GM03348 (cell line): ENCODE measurements at regions not wholly inside any gene's neighbourhood (a gene's known extent, or its start where the extent isn't known, plus 50 kb on each side); places are given as distances from the start of the nearest gene placed in this dataset.
"Not testable (repeated sequence)": the region's sequence is repeated elsewhere in the genome, so short reads cannot be mapped to it uniquely, and the experiment has no call there.

Experiments
- DNase-seq: peaks from one replicate; pipeline ENCODE4 v3.0.0; 2012; ENCODE audit warnings: low spot score

- no peak for DNase-seq
Observed at GRCh38 chr17:64772845-64773299, 110.8 kb upstream of the SMURF2 start.

DNA sequence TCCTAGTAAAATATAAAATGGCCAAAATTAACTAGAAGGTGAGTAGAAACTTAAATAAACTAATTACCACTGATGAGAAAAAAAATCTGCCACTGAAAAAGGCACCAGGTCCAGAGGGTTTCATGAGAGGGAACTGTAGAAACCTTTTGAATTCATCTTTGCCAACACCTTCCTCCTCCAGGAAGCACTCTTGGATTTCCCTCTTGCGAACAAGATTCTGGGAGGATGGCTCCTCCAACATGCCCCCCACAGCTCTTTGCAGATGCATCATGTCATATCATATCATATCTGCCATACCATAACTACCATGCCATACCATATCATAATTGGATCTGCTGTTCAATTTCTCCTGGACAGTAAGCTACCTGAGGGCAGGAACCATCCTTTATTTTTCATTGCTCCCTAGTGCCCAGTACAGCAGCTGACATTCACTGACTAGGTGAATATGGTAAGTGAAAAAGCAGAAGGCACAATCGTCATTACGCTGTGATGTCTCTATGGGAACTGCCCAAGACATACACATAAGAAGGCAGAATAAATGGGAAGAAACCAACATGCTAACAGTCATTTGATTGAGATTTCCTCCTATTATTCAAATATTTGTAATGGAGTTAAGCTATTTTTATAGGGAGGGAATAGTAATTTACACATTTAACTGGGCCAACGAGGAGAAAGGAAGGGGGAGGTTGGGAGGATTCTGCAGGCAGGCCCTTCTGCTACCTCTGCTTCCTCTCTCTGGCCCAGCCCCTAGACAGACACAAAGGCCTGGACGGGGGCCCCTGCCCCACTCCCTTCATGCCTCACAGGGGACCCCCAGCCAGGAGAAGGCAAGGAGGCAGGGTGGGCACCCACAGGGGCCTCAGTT lies 110.1 kb upstream of the SMURF2 start:
- no peak for DNase-seq

DNA sequence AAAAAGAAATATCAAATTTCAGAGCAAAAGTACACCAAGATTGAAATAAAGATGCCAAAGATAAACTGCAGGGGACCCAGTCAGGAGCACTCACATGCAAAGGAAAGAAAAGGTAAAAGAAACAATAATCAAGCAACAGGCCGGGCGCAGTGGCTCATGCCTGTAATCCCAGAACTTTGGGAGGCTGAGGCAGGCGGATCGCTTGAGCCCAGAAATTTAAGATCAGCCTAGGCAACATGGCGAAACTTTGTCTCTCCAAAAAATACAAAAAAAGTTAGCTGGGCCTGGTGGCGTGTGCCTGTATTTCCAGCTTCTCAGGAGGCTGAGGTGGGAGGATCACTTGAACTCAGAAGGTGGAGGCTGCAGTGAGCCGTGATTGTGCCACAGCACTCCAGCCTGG lies 107.6 kb upstream of the SMURF2 start:
- no peak for DNase-seq

- DNase-seq, result no peak
Observed at GRCh38 chr17:64767269-64767997, 105.3 kb upstream of the SMURF2 start.

DNA sequence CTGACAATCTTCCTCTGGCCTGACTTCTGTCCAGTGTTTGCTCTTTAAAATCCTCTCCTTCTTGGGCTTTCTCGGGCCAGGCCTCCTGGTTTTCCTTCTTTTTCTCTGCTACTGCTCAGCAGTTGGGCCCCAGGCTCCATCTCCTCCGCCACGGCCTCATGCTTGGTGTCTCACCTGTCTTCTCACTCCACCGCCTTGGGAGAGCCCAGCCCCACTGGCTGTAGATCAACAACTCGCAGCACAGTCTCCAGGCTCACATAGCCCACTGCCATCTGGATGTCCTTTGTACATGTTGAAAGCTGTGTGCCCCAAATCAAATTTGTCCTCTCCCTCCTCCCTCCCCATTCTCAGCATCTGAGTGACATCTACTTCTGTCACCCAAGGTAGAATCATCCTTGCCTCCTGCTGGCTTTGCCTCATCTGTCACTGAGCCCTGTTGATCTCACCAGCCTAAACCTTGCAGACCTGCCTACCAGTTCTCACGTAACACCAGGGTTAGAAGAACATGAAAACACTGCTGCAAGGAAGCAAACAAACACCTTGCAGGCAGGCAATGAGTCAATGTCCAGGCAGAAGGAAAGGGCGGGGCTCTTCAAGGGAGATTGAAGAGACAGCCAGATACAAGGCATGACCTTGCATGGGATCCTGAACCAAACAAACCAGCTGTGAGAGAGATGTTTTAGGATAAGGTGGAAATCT lies 103.2 kb upstream of the SMURF2 start:
- DNase-seq, result no peak

GRCh38 chr17:64750891-64751677 lies 89.0 kb upstream of the SMURF2 start:
- DNase-seq, result no peak

- DNase-seq, result no peak
Observed at GRCh38 chr17:64750478-64750877, 88.4 kb upstream of the SMURF2 start.

GRCh38 chr17:64749306-64749705 lies 87.2 kb upstream of the SMURF2 start:
- no peak for DNase-seq

DNA sequence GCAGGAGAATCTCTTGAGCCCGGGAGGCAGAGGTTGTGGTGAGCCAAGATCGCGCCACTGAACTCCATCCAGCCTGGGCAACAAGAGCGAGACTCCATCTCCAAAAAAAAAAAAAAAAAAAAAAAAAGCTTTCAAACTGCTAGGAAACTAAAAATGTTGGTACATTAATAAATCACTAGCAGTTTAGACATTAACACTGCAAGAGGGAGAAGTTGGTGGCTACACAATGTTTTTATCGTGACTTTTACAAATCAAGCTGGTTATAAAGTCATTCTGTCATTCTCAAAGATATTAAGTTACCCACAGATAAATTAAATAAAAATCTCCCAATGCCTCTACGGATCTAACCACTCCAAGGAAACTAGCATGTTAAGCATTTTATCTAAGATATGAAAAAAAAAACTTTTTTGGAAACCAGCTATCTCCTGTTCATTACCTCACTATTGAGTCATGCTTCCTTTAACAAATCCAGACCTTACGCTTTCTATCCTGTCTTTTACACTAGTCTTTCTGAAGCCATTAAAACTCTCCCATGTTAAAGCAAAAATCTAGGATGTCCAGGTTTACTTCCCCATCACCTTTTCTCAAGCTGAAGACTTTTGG lies 85.9 kb upstream of the SMURF2 start:
- DNase-seq, result peak; percentile 56

DNA sequence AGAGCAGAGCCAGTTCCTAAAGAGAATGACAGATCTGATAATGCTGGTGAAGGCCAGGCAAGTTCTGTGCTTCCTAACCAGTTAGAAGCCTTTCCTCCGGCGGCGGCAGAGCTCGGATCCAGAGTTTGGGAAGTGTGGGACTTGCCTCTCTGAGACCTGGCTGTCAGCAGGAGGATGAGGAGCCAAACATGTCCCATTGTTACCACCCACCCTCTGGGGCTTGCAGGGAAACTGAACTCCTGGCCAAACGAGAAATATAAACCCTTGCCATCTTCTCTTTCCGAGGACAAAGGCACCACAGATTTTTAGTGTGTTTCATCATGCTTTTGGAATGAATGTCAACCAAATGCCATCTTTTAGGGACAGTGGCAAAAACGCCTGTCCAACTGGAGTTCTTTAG lies 80.2 kb upstream of the SMURF2 start:
- peak; percentile 24 for DNase-seq

- DNase-seq, result peak; percentile 85
Observed at GRCh38 chr17:64741916-64742315, 79.8 kb upstream of the SMURF2 start.

GRCh38 chr17:64741038-64741641 lies 79.0 kb upstream of the SMURF2 start:
- no peak for DNase-seq

GRCh38 chr17:64739316-64740058 lies 77.4 kb upstream of the SMURF2 start:
- DNase-seq, result peak; percentile 13

DNA sequence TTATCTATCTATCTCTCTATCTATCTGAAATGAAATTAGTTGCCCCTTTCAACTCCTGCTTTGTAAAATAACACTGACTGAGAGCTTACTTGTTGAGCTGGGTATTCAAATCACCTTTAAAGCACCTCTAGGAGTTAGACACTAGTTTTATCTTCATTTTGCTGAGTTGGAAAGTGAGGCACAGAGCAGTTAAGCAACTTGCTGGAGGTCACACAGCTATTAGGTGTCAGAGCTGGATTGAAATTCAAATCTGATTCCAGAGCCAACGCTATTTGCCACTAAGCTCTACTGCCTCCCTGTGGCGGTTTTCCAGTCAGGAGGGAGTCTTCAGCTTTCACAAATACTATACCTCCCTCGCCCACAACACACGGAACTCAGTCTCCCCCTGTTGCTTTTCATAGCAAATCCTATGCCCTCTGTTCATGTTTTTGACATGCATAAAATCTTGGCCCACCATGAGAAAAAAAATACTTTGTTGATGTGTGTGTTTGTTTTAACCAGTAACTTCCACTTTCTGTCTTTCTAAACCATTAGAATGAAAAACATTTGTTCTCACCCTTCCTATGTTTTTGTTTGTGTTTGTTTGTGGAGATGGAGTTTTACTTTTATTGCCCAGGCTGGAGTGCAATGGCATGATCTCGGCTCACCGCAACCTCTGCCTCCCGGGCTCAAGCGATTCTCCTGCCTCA lies 74.8 kb upstream of the SMURF2 start:
- no peak for DNase-seq

- DNase-seq, result no peak
Observed at GRCh38 chr17:64732336-64733006, 70.4 kb upstream of the SMURF2 start.

DNA sequence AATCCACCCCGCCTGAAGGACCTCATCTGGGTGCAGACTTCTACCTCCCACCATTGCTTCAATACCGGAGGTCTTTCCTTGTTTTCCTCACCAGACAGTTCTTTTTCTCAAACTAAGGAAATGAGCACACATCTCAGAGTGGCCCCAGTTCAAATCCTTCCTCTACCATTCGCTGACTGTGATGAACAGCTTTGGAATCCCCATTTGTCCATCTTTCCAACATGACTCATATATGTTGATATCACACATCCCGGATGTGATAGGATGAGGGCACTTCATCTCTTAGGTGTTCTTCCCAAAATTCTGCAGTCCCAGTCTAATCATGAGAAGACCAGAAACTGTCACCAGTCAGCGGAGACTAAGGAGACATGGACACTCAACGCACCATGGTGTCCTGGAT lies 67.9 kb upstream of the SMURF2 start:
- DNase-seq, result not testable (repeated sequence)

DNA sequence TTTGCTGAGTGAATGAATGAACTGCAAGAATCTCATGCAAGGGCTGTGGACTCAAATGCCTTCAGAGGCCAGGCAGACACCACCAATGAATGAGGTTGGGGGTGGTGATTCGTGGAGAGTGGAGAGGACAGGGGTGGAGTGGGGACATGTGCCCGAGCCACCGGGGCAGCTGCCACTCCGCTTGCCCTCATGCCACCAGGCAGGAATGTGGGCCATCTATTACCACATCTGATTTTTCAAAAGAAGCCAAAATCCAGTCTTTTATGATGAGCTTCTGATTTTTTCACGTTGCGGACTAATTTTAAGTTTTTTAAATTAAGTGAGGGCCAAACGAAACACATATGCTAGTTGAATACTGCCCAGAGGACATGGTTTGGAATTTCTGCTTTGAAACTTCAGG lies 67.1 kb upstream of the SMURF2 start:
- DNase-seq, result no peak

DNA sequence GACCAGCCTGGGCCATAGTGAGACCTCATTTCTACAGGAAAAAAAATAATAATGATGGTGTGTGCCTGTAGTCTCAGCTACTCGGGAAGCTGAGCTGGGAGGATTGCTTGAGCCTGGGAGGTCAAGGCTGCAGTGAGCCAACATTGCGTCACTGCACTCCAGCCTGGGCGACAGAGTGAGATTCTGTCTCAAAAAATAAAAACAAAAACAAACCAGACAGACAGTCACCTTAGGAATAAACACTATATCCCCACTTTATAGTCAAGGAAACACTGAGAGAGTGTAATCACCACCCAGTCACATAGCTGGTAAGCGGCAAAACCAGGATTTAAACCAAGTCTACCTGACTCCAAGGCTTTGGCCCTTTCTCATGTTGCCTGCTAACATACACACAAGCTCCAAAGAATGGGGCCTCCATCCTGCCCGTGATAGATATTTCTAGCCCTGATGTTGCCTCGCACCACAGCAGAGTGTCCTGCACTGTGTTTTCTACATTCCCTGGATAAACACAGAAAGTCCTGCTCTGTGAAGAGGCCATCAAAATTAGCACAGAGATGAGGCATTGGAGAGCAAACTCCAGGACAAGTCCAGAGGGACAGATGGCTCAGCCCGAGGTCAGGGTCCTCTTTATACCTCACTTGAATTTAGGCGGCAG lies 66.1 kb upstream of the SMURF2 start:
- DNase-seq, result no peak

DNA sequence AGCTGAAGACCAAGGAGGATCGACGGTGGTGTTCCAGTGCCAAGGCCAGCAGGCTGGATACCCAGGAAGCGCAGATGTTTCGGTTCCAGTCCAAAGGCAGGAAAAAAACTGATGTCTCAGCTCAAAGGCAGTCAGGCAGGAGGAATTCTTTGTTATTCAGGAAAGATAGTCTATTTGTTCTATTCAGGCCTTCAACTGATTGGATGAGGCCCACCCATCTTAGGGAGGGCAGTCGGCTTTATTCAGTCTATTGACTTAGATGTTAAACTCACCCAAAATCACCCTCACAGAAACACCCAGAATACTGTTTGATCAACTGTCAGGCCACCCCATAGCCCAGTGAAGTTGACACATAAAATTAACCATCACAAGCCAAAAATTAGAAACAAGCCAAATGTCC lies 63.9 kb upstream of the SMURF2 start:
- DNase-seq, result not testable (repeated sequence)
